Neural cell (in vitro differentiated cells): ENCODE measurements at regions not wholly inside any gene's neighbourhood (a gene's known extent, or its start where the extent isn't known, plus 50 kb on each side); places are given as distances from the start of the nearest gene placed in this dataset.
"Not testable (repeated sequence)": the region's sequence is repeated elsewhere in the genome, so short reads cannot be mapped to it uniquely, and the experiment has no call there.

ENCODE experiments used
- EZH2 ChIP-seq: fragments of 200-600, 300-800 bp; shearing (Covaris generic), sonication (generic); IDR thresholded peaks from 2 replicates; pipeline ENCODE4 v1.6.1; 2014; ENCODE audit warnings: antibody characterized with exemption, low read length, borderline replicate concordance, mild to moderate bottlenecking; ENCODE audit not compliant: insufficient read depth, poor library complexity, severe bottlenecking
- POLR2AphosphoS5 ChIP-seq: IDR thresholded peaks from 2 replicates; pipeline ENCODE4 v1.6.1; 2012
- RAD21 ChIP-seq: fragments of 450-650 bp; conservative IDR thresholded peaks from 2 replicates; pipeline ENCODE4 v1.6.1; 2014; ENCODE audit warnings: antibody characterized with exemption, mild to moderate bottlenecking, moderate library complexity
- SMC3 ChIP-seq: fragments of 450-650 bp; conservative IDR thresholded peaks from 2 replicates; pipeline ENCODE4 v1.6.1; 2014; ENCODE audit warnings: antibody characterized with exemption, mild to moderate bottlenecking, moderate library complexity; ENCODE audit not compliant: poor library complexity
- TAF1 ChIP-seq: IDR thresholded peaks from 2 replicates; pipeline ENCODE4 v1.6.1; 2012; ENCODE audit warnings: low read depth
- TF ChIP-seq, protein P1 (sequence below): fragments of 450-650 bp; IDR thresholded peaks from 2 replicates; pipeline ENCODE4 v1.5.1; 2014; ENCODE audit warnings: antibody characterized with exemption, mild to moderate bottlenecking, moderate library complexity; ENCODE audit not compliant: poor library complexity, severe bottlenecking

- TF ChIP-seq EZH2, SMC3, TAF1, POLR2AphosphoS5, RAD21: not testable (repeated sequence)
- TF ChIP-seq, protein P1, sequence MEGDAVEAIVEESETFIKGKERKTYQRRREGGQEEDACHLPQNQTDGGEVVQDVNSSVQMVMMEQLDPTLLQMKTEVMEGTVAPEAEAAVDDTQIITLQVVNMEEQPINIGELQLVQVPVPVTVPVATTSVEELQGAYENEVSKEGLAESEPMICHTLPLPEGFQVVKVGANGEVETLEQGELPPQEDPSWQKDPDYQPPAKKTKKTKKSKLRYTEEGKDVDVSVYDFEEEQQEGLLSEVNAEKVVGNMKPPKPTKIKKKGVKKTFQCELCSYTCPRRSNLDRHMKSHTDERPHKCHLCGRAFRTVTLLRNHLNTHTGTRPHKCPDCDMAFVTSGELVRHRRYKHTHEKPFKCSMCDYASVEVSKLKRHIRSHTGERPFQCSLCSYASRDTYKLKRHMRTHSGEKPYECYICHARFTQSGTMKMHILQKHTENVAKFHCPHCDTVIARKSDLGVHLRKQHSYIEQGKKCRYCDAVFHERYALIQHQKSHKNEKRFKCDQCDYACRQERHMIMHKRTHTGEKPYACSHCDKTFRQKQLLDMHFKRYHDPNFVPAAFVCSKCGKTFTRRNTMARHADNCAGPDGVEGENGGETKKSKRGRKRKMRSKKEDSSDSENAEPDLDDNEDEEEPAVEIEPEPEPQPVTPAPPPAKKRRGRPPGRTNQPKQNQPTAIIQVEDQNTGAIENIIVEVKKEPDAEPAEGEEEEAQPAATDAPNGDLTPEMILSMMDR: not testable (repeated sequence)
Observed at GRCh38 chr1:242673165-242673564, 148.7 kb upstream of the PLD5 start.
